GM12891 (cell line): ENCODE measurements at regions not wholly inside any gene's neighbourhood (a gene's known extent, or its start where the extent isn't known, plus 50 kb on each side); places are given as distances from the start of the nearest gene placed in this dataset.
"Not testable (repeated sequence)": the region's sequence is repeated elsewhere in the genome, so short reads cannot be mapped to it uniquely, and the experiment has no call there.

Source experiments
- DNase-seq: peaks from one replicate; pipeline ENCODE4 v3.0.0; 2011; ENCODE audit warnings: low spot score; ENCODE audit not compliant: insufficient read length
- FAIRE-seq: peaks from 2 replicates; lab custom pipeline; 2011; peaks lifted over from hg19 to GRCh38; lab: Jason Lieb, UNC
- PAX5 ChIP-seq: IDR thresholded peaks from 2 replicates; pipeline ENCODE4 v1.6.1; 2011; ENCODE audit warnings: low read length, moderate library complexity, mild to moderate bottlenecking; ENCODE audit not compliant: insufficient read depth, severe bottlenecking
- POLR2A ChIP-seq: IDR thresholded peaks from 2 replicates; pipeline ENCODE4 v1.6.1; 2011; ENCODE audit warnings: low read depth, low read length, control low read depth
- POLR2AphosphoS5 ChIP-seq: IDR thresholded peaks from 2 replicates; pipeline ENCODE4 v1.6.1; 2011; ENCODE audit warnings: low read depth, low read length, control low read depth
- POU2F2 ChIP-seq: IDR thresholded peaks from 2 replicates; pipeline ENCODE4 v1.6.1; 2011; ENCODE audit warnings: low read depth, mild to moderate bottlenecking, control low read depth, low read length, moderate library complexity
- SPI1 ChIP-seq: IDR thresholded peaks from 2 replicates; pipeline ENCODE4 v1.6.1; 2011; ENCODE audit warnings: low read depth, low read length, control low read depth
- TAF1 ChIP-seq: IDR thresholded peaks from 2 replicates; pipeline ENCODE4 v1.6.1; 2011; ENCODE audit warnings: low read depth, low read length, control low read depth

- no peak for FAIRE-seq
- TF ChIP-seq POLR2A (no peak), SPI1 (no peak), POU2F2 (no peak), PAX5 (no peak), POLR2AphosphoS5 (no peak), TAF1 (no peak)
- no peak for DNase-seq
These were observed 51.2 kb upstream of the MEX3C start for GRCh38 chr18:51248685-51249084.

- DNase-seq: no peak
- no peak for FAIRE-seq
- no peak for TF ChIP-seq POLR2A
- TF ChIP-seq TAF1: no peak
- no peak for TF ChIP-seq POU2F2
- TF ChIP-seq POLR2AphosphoS5: no peak
- no peak for TF ChIP-seq SPI1
- TF ChIP-seq PAX5: no peak
These were observed 52.5 kb upstream of the MEX3C start for GRCh38 chr18:51250006-51250405.

- DNase-seq (no peak), FAIRE-seq (no peak)
- no peak for TF ChIP-seq TAF1
- TF ChIP-seq PAX5: no peak
- TF ChIP-seq SPI1: no peak
- no peak for TF ChIP-seq POU2F2
- no peak for TF ChIP-seq POLR2A
- no peak for TF ChIP-seq POLR2AphosphoS5
These were observed 53.1 kb upstream of the MEX3C start for GRCh38 chr18:51250458-51251024.

- DNase-seq (peak; percentile 32), FAIRE-seq (peak; percentile 92)
- TF ChIP-seq POLR2A: no peak
- no peak for TF ChIP-seq PAX5
- TF ChIP-seq SPI1: peak; percentile 96
These were observed 54.1 kb upstream of the MEX3C start for GRCh38 chr18:51251625-51252024.

- FAIRE-seq: no peak
- no peak for DNase-seq
- TF ChIP-seq SPI1 (no peak), POLR2AphosphoS5 (no peak), POU2F2 (no peak), PAX5 (no peak), POLR2A (no peak), TAF1 (no peak)
These were observed 56.0 kb upstream of the MEX3C start for GRCh38 chr18:51253476-51253875.

GRCh38 chr18:51255693-51256092 lies 58.2 kb upstream of the MEX3C start:
- DNase-seq: no peak
- TF ChIP-seq POU2F2 (no peak), TAF1 (no peak), PAX5 (no peak), POLR2AphosphoS5 (no peak), SPI1 (no peak), POLR2A (no peak)
- FAIRE-seq: no peak

GRCh38 chr18:51257150-51257549 lies 59.7 kb upstream of the MEX3C start:
- TF ChIP-seq POU2F2 (no peak), POLR2AphosphoS5 (no peak), PAX5 (no peak), TAF1 (no peak), POLR2A (no peak), SPI1 (no peak)
- FAIRE-seq: no peak
- no peak for DNase-seq

- TF ChIP-seq POLR2AphosphoS5 (no peak), POLR2A (no peak), POU2F2 (no peak), TAF1 (no peak), SPI1 (no peak), PAX5 (no peak)
- FAIRE-seq (no peak), DNase-seq (no peak)
These were observed 62.6 kb upstream of the MEX3C start for GRCh38 chr18:51260118-51260517.

GRCh38 chr18:51266077-51266476 lies 68.6 kb upstream of the MEX3C start:
- DNase-seq, FAIRE-seq: not testable (repeated sequence)

GRCh38 chr18:51266773-51267172 lies 69.3 kb upstream of the MEX3C start:
- FAIRE-seq: no peak
- no peak for DNase-seq
- no peak for TF ChIP-seq POLR2A
- TF ChIP-seq POLR2AphosphoS5: no peak
- TF ChIP-seq POU2F2: no peak
- TF ChIP-seq SPI1: no peak
- no peak for TF ChIP-seq PAX5
- no peak for TF ChIP-seq TAF1

GRCh38 chr18:51273437-51273836 lies 76.0 kb upstream of the MEX3C start:
- DNase-seq (no peak), FAIRE-seq (no peak)
- TF ChIP-seq POU2F2 (no peak), TAF1 (no peak), POLR2A (no peak), POLR2AphosphoS5 (no peak), SPI1 (no peak), PAX5 (no peak)
